RWPE2 (cell line): ENCODE measurements at regions not wholly inside any gene's neighbourhood (a gene's known extent, or its start where the extent isn't known, plus 50 kb on each side); places are given as distances from the start of the nearest gene placed in this dataset.

Experiments used
- ATAC-seq: fragments of 200-7000 bp; cut with Tn5 transposase; 3 replicates; pipeline ENCODE4 v1.9.1; 2021; ENCODE audit warnings: low read depth
- DNase-seq: peaks from one replicate; pipeline ENCODE4 v3.0.0-alpha.2; 2020; ENCODE audit warnings: low spot score
- H3K27ac ChIP-seq: fragments of 450-650 bp; 2 replicates; pipeline ENCODE4 v1.5.1; 2017; ENCODE audit warnings: mild to moderate bottlenecking; ENCODE audit not compliant: poor library complexity, severe bottlenecking
- H3K27me3 ChIP-seq: fragments of 250-450 bp; sonication (Bioruptor Pico); 2 replicates; pipeline ENCODE4 v1.5.1; 2021; ENCODE audit warnings: mild to moderate bottlenecking, moderate library complexity; ENCODE audit not compliant: insufficient read depth, poor library complexity, severe bottlenecking
- H3K36me3 ChIP-seq: fragments of 250-450 bp; sonication (Bioruptor Pico); 2 replicates; pipeline ENCODE4 v1.5.1; 2020; ENCODE audit warnings: low read depth, mild to moderate bottlenecking, moderate library complexity
- H3K4me1 ChIP-seq: fragments of 250-450 bp; sonication (Bioruptor Pico); 2 replicates; pipeline ENCODE4 v1.5.1; 2021; ENCODE audit warnings: mild to moderate bottlenecking, moderate library complexity; ENCODE audit not compliant: insufficient read depth, poor library complexity, severe bottlenecking
- H3K4me3 ChIP-seq: fragments of 250-450 bp; sonication (Bioruptor Pico); 2 replicates; pipeline ENCODE4 v1.5.1; 2021; ENCODE audit warnings: mild to moderate bottlenecking, moderate library complexity; ENCODE audit not compliant: severe bottlenecking
- H3K9me3 ChIP-seq: fragments of 250-450 bp; sonication (Bioruptor Pico); 2 replicates; pipeline ENCODE4 v1.5.1; 2021; ENCODE audit warnings: mild to moderate bottlenecking, moderate library complexity; ENCODE audit not compliant: severe bottlenecking
- CTCF ChIP-seq: fragments of 450-650 bp; IDR thresholded peaks from one replicate; pipeline ENCODE4 v1.5.1; 2017; ENCODE audit warnings: mild to moderate bottlenecking, moderate library complexity; ENCODE audit not compliant: poor library complexity, severe bottlenecking

GRCh38 chr5:141793403-141793802 lies 84.8 kb downstream of the PCDH1 start:
- Histone ChIP-seq H3K4me3 (no peak overlapping the region), H3K27me3 (no peaks in the 10 kb centered on the region), H3K27ac (no peak overlapping the region), H3K4me1 (peaks cover 4% of the 10 kb centered on the region), H3K36me3 (no peaks in the 10 kb centered on the region), H3K9me3 (no peaks in the 10 kb centered on the region)
- no peak for TF ChIP-seq CTCF
- DNase-seq (no peak), ATAC-seq (no peak)

GRCh38 chr5:141790630-141791029 lies 87.6 kb downstream of the PCDH1 start:
- no peak for ATAC-seq

GRCh38 chr5:141789330-141789729 lies 88.9 kb downstream of the PCDH1 start:
- H3K27ac ChIP-seq = no peak overlapping the region
- no peak for TF ChIP-seq CTCF
- H3K36me3 ChIP-seq = no peaks in the 10 kb centered on the region
- no peaks in the 10 kb centered on the region for H3K9me3 ChIP-seq
- ATAC-seq (no peak), DNase-seq (no peak)
- H3K27me3 ChIP-seq = no peaks in the 10 kb centered on the region
- H3K4me1 ChIP-seq = peaks cover 4% of the 10 kb centered on the region
- H3K4me3 ChIP-seq = no peak overlapping the region

More at GRCh38 chr5:141790630-141791029, 87.6 kb downstream of the PCDH1 start:
- Histone ChIP-seq H3K36me3 (no peaks in the 10 kb centered on the region), H3K4me3 (no peak overlapping the region), H3K4me1 (peaks cover 4% of the 10 kb centered on the region), H3K27me3 (no peaks in the 10 kb centered on the region), H3K9me3 (no peaks in the 10 kb centered on the region), H3K27ac (no peak overlapping the region)
- DNase-seq = no peak
- TF ChIP-seq CTCF = no peak

- TF ChIP-seq CTCF = no peak
- no peak for ATAC-seq
- Histone ChIP-seq H3K4me1 (peaks cover 5% of the 10 kb centered on the region), H3K4me3 (no peak overlapping the region), H3K27ac (no peak overlapping the region), H3K36me3 (no peaks in the 10 kb centered on the region), H3K9me3 (no peaks in the 10 kb centered on the region), H3K27me3 (no peaks in the 10 kb centered on the region)
- no peak for DNase-seq
These were observed 89.8 kb downstream of the PCDH1 start for GRCh38 chr5:141788296-141788970.

- H3K36me3 ChIP-seq = no peaks in the 10 kb centered on the region
- ATAC-seq = no peak
- no peak for TF ChIP-seq CTCF
- DNase-seq = no peak
- H3K9me3 ChIP-seq = no peaks in the 10 kb centered on the region
- no peak overlapping the region for H3K4me3 ChIP-seq
- H3K27me3 ChIP-seq = no peaks in the 10 kb centered on the region
- peaks cover 3% of the 10 kb centered on the region for H3K4me1 ChIP-seq
- H3K27ac ChIP-seq = no peak overlapping the region
These were observed 90.8 kb downstream of the PCDH1 start for GRCh38 chr5:141787376-141787775.
